ENCODE measurements at regions not wholly inside any gene's neighbourhood (a gene's known extent, or its start where the extent isn't known, plus 50 kb on each side); places are given as distances from the start of the nearest gene placed in this dataset.
A peak's percentile ranks its signal among the peaks of the same experiment; 100 is the strongest.

DNA sequence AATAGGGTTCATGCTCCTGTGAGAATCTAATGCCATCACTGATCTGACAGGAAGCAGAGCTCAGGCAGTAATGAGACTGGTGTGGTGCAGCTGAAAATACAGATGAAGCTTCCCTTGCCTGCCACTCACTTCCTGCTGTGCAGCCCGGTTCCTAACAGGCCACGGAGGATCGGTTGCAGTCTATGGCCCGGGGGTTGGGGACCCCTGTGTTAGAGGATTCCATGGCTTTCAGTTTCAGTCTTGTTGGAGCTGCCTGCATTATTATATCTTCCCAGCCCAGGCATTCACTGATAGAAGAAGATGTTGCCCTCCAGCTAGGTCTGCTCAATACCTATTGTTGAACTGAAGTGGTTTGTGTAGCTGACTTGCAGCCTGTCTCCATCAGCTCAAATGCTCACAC lies 1298.8 kb downstream of the TYW1 start:
- Histone ChIP-seq H3K4me3 (ENCODE audit: low read depth, low read length) (no peak overlapping the region), H3K27me3 (ENCODE audit: insufficient read depth, low read depth, severe bottlenecking) (no peaks in the 10 kb centered on the region), H3K27ac (no peak overlapping the region), H3K9me3 (ENCODE audit: severe bottlenecking) (no peaks in the 10 kb centered on the region), H3K36me3 (no peaks in the 10 kb centered on the region)
- DNase-seq = no peak
- TF ChIP-seq CTCF (IDR thresholded peaks at IDR 0.05; ENCODE audit: low read depth, low read length) = no peak

DNA sequence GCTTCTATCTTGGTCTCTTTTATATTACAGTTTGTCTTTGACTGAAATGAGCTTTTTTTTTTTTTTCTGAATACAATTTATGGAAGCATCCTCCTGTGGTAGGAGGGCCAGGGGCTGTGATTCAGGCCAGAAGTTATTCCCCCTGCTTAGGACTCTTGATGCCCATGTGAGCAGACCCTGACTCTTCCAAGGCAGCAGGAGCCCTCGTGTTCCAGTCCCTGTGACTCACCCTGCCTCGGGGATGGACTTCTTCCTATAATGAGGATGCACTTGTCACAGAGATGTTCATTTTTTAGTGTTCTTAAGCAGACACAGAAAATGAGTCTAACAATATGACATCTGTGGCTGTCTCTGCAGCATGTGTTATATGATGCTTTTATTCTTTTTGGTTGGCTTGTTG lies 1293.7 kb upstream of the AUTS2 start:
- Histone ChIP-seq H3K4me3 (ENCODE audit: low read depth, low read length) (no peak overlapping the region), H3K27ac (no peak overlapping the region), H3K27me3 (ENCODE audit: insufficient read depth, low read depth, severe bottlenecking) (no peaks in the 10 kb centered on the region), H3K36me3 (no peaks in the 10 kb centered on the region), H3K9me3 (ENCODE audit: severe bottlenecking) (no peaks in the 10 kb centered on the region)
- TF ChIP-seq CTCF (IDR thresholded peaks at IDR 0.05; ENCODE audit: low read depth, low read length) = no peak
- DNase-seq = no peak

DNA sequence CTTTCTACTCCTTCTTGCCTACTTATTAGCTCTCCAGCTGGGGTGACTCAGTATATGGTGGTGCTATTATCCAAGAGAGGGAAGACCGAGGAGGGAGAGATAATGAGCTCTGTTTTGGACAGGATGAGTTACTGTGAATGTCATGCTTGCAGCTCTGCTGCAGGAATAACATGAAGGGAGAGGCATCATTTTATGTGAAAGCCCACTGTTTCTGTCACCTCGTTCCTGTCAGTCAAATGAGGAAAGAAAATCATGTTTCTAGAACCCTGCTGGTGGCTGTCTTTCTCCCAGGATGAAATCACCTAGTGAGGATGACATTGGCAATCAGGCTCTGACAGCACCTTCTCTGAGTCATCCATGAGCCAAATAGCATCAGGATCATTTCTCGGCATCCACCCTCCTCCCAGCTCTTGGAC lies 1291.6 kb upstream of the AUTS2 start:
- Histone ChIP-seq H3K36me3 (no peaks in the 10 kb centered on the region), H3K27me3 (ENCODE audit: insufficient read depth, low read depth, severe bottlenecking) (no peaks in the 10 kb centered on the region), H3K9me3 (ENCODE audit: severe bottlenecking) (no peaks in the 10 kb centered on the region), H3K4me3 (ENCODE audit: low read depth, low read length) (no peak overlapping the region), H3K27ac (no peak overlapping the region)
- no peak for TF ChIP-seq CTCF (IDR thresholded peaks at IDR 0.05; ENCODE audit: low read depth, low read length)
- no peak for DNase-seq

GRCh38 chr7:68309271-68309670 lies 1289.0 kb upstream of the AUTS2 start:
- TF ChIP-seq CTCF (IDR thresholded peaks at IDR 0.05; ENCODE audit: low read depth, low read length) = no peak
- H3K27me3 ChIP-seq (ENCODE audit: insufficient read depth, low read depth, severe bottlenecking) = no peaks in the 10 kb centered on the region
- H3K36me3 ChIP-seq = no peaks in the 10 kb centered on the region
- DNase-seq = no peak
- no peaks in the 10 kb centered on the region for H3K9me3 ChIP-seq (ENCODE audit: severe bottlenecking)
- no peak overlapping the region for H3K27ac ChIP-seq
- H3K4me3 ChIP-seq (ENCODE audit: low read depth, low read length) = no peak overlapping the region

- H3K27ac ChIP-seq = no peak overlapping the region
- DNase-seq = peak; percentile 45
- H3K4me3 ChIP-seq (ENCODE audit: low read depth, low read length) = no peak overlapping the region
- H3K36me3 ChIP-seq = no peaks in the 10 kb centered on the region
- no peak for TF ChIP-seq CTCF (IDR thresholded peaks at IDR 0.05; ENCODE audit: low read depth, low read length)
- H3K27me3 ChIP-seq (ENCODE audit: insufficient read depth, low read depth, severe bottlenecking) = no peaks in the 10 kb centered on the region
- H3K9me3 ChIP-seq (ENCODE audit: severe bottlenecking) = no peaks in the 10 kb centered on the region
Measured at GRCh38 chr7:68309806-68310205, 1288.5 kb upstream of the AUTS2 start.

GRCh38 chr7:68311958-68312357 lies 1286.3 kb upstream of the AUTS2 start:
- Histone ChIP-seq H3K27ac (no peak overlapping the region), H3K4me3 (ENCODE audit: low read depth, low read length) (no peak overlapping the region), H3K36me3 (no peaks in the 10 kb centered on the region), H3K27me3 (ENCODE audit: insufficient read depth, low read depth, severe bottlenecking) (no peaks in the 10 kb centered on the region), H3K9me3 (ENCODE audit: severe bottlenecking) (no peaks in the 10 kb centered on the region)
- no peak for TF ChIP-seq CTCF (IDR thresholded peaks at IDR 0.05; ENCODE audit: low read depth, low read length)
- no peak for DNase-seq
